ENCODE measurements at regions not wholly inside any gene's neighbourhood (a gene's known extent, or its start where the extent isn't known, plus 50 kb on each side); places are given as distances from the start of the nearest gene placed in this dataset.
"Not testable (repeated sequence)": the region's sequence is repeated elsewhere in the genome, so short reads cannot be mapped to it uniquely, and the experiment has no call there.

DNA sequence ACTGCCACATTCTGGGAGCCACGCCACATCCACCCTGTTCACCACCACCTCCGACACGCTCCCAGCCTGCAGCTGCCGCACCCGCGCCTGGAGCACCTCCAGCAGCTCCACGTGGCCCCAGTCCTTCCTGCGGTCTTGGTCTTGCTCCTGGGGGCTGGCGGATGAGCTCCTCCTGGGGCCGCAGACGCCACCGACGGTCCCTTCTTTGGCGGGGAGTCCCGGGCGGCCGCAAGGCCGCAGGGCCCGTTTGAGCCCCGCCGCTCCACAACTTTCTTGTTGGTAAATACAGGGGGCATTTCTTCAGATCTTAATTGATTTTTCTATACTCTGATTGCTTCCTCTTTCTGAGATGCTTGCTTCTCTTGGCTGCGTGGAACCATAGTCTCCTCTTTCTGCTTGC lies 75.3 kb upstream of the MED13 start:
- Histone ChIP-seq H3K27me3 (replicated peaks in 1 of 4; ENCODE audit: control extremely low read depth in 1 of 4, control insufficient read depth in 3 of 4, insufficient read depth in 4 of 4, low read length in 3 of 4) (peaks cover 0 to 8% (median 2%) of the 10 kb centered on the region in 4 experiments), H2AFZ (ENCODE audit: insufficient read depth, low read depth, low read length, poor library complexity, severe bottlenecking) (no peak overlapping the region), H3K27ac (ENCODE audit: low read length in 2 of 2) (no peak overlapping the region), H3K4me2 (replicated peaks; ENCODE audit: low read depth, low read length, poor library complexity, severe bottlenecking) (no peak overlapping the region), H3K4me3 (ENCODE audit: control extremely low read depth in 1 of 5, extremely low read depth in 1 of 5, insufficient read depth in 1 of 5, low read depth in 2 of 5, low read length in 4 of 5) (no peak overlapping the region), H3K79me2 (ENCODE audit: control insufficient read depth, insufficient read depth, low read length) (no peaks in the 10 kb centered on the region), H3K36me3 (replicated peaks in 1 of 2; ENCODE audit: control extremely low read depth in 1 of 2, control insufficient read depth in 1 of 2, extremely low read depth in 1 of 2, insufficient read depth in 2 of 2, low read length in 1 of 2) (no peaks in the 10 kb centered on the region), H3K4me1 (ENCODE audit: control insufficient read depth in 2 of 2, insufficient read depth in 2 of 2, low read length in 2 of 2) (no peaks in the 10 kb centered on the region), H4K20me1 (ENCODE audit: control insufficient read depth, insufficient read depth, low read length, poor library complexity, severe bottlenecking) (no peaks in the 10 kb centered on the region), H3K9ac (ENCODE audit: low read length) (no peak overlapping the region), H3K9me3 (ENCODE audit: control extremely low read depth in 1 of 3, control insufficient read depth in 2 of 3, insufficient read depth in 1 of 3, low read length in 2 of 3) (peaks cover 0 to 8% (median 0%) of the 10 kb centered on the region in 3 donors)
- Mint-ChIP-seq H3K27ac (no peak overlapping the region), H3K4me3 (no peak overlapping the region), H3K27me3 (peaks cover 44% of the 10 kb centered on the region), H3K9me3 (ENCODE audit: insufficient read depth) (peaks cover 2% of the 10 kb centered on the region), H3K4me1 (peaks cover 3% of the 10 kb centered on the region)
- ATAC-seq (ENCODE audit: low read depth) (no peak), DNase-seq (no peak)
- intact Hi-C loops (cut with micrococcal nuclease), result no loop called here
- WGBS (ENCODE audit: insufficient coverage), result 86% methylated on average over 21 of the region's 22 CpGs
- POLR2A ChIA-PET, result no interaction called here
- CTCF ChIA-PET, result no interaction called here
- TF ChIP-seq EZH2 (IDR thresholded peaks at IDR 0.05; ENCODE audit: borderline replicate concordance, insufficient read depth, low read depth, low read length, poor library complexity, severe bottlenecking), result no peak
- TF ChIP-seq, protein P1, sequence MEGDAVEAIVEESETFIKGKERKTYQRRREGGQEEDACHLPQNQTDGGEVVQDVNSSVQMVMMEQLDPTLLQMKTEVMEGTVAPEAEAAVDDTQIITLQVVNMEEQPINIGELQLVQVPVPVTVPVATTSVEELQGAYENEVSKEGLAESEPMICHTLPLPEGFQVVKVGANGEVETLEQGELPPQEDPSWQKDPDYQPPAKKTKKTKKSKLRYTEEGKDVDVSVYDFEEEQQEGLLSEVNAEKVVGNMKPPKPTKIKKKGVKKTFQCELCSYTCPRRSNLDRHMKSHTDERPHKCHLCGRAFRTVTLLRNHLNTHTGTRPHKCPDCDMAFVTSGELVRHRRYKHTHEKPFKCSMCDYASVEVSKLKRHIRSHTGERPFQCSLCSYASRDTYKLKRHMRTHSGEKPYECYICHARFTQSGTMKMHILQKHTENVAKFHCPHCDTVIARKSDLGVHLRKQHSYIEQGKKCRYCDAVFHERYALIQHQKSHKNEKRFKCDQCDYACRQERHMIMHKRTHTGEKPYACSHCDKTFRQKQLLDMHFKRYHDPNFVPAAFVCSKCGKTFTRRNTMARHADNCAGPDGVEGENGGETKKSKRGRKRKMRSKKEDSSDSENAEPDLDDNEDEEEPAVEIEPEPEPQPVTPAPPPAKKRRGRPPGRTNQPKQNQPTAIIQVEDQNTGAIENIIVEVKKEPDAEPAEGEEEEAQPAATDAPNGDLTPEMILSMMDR (IDR thresholded peaks at IDR 0.05), result no peak

- H2AFZ ChIP-seq (ENCODE audit: insufficient read depth, low read depth, low read length, poor library complexity, severe bottlenecking); H3K4me2 ChIP-seq (replicated peaks; ENCODE audit: low read depth, low read length, poor library complexity, severe bottlenecking); H4K20me1 ChIP-seq (ENCODE audit: control insufficient read depth, insufficient read depth, low read length, poor library complexity, severe bottlenecking); H3K27ac Mint-ChIP-seq; DNase-seq; H3K4me1 Mint-ChIP-seq; H3K4me3 Mint-ChIP-seq; CTCF ChIA-PET; H3K27me3 ChIP-seq (replicated peaks in 1 of 4; ENCODE audit: control extremely low read depth in 1 of 4, control insufficient read depth in 3 of 4, insufficient read depth in 4 of 4, low read length in 3 of 4); H3K27ac ChIP-seq (ENCODE audit: low read length in 2 of 2); H3K36me3 ChIP-seq (replicated peaks in 1 of 2; ENCODE audit: control extremely low read depth in 1 of 2, control insufficient read depth in 1 of 2, extremely low read depth in 1 of 2, insufficient read depth in 2 of 2, low read length in 1 of 2); intact Hi-C loops (cut with micrococcal nuclease); H3K9ac ChIP-seq (ENCODE audit: low read length); H3K9me3 Mint-ChIP-seq (ENCODE audit: insufficient read depth); H3K4me3 ChIP-seq (ENCODE audit: control extremely low read depth in 1 of 5, extremely low read depth in 1 of 5, insufficient read depth in 1 of 5, low read depth in 2 of 5, low read length in 4 of 5); H3K9me3 ChIP-seq (ENCODE audit: control extremely low read depth in 1 of 3, control insufficient read depth in 2 of 3, insufficient read depth in 1 of 3, low read length in 2 of 3); POLR2A ChIA-PET; H3K4me1 ChIP-seq (ENCODE audit: control insufficient read depth in 2 of 2, insufficient read depth in 2 of 2, low read length in 2 of 2); ATAC-seq (ENCODE audit: low read depth); H3K79me2 ChIP-seq (ENCODE audit: control insufficient read depth, insufficient read depth, low read length): not testable (repeated sequence)
- peaks cover 44% of the 10 kb centered on the region for H3K27me3 Mint-ChIP-seq
- WGBS (ENCODE audit: insufficient coverage), result 89% methylated on average over 29 of the region's 35 CpGs
Measured at GRCh38 chr17:62139690-62140354, 74.7 kb upstream of the MED13 start.

Measured in B cell (primary cell).